Upper lobe of left lung (tissue), 4 donors: ENCODE measurements at regions not wholly inside any gene's neighbourhood (a gene's known extent, or its start where the extent isn't known, plus 50 kb on each side); places are given as distances from the start of the nearest gene placed in this dataset.

Experiments used
- POLR2AphosphoS5 ChIP-seq, 2 donors: sonication (generic); formaldehyde crosslinking; IDR thresholded peaks; one replicate each; pipeline ENCODE4 v1.5.1; 2017; ENCODE audit warnings: antibody characterized with exemption in 2 of 2
- TF ChIP-seq, protein P1 (sequence below), 6 experiments: fragments of 450-650 bp in 4 of 6; fragments of 200-600 bp in 2 of 6; sonication (generic) in 2 of 6; IDR thresholded peaks; one replicate each; pipeline ENCODE4 v1.5.1; 2016 to 2019; ENCODE audit warnings: antibody characterized with exemption in 6 of 6

DNA sequence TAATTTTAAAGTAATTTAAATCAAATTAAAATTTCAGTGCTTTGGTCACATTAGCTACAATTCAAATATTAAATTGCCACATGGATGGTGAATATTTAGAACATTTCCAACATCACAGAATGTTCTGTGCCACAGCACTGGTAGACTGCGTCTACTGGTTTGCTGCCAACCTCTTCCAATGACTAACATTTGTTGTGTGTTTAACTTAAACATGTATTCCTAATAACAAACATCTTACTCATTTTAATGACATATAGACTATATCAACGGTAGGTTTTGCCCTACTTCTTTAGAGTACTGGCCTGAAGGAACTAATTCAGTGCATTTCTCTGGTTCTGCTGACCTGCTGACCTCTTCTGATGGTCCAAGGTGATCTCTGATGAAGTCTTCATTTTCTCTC is 157.6 kb downstream of the DCK start:
- TF ChIP-seq, protein P1, sequence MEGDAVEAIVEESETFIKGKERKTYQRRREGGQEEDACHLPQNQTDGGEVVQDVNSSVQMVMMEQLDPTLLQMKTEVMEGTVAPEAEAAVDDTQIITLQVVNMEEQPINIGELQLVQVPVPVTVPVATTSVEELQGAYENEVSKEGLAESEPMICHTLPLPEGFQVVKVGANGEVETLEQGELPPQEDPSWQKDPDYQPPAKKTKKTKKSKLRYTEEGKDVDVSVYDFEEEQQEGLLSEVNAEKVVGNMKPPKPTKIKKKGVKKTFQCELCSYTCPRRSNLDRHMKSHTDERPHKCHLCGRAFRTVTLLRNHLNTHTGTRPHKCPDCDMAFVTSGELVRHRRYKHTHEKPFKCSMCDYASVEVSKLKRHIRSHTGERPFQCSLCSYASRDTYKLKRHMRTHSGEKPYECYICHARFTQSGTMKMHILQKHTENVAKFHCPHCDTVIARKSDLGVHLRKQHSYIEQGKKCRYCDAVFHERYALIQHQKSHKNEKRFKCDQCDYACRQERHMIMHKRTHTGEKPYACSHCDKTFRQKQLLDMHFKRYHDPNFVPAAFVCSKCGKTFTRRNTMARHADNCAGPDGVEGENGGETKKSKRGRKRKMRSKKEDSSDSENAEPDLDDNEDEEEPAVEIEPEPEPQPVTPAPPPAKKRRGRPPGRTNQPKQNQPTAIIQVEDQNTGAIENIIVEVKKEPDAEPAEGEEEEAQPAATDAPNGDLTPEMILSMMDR (IDR thresholded peaks at IDR 0.05): no peak
- no peak for TF ChIP-seq POLR2AphosphoS5 (IDR thresholded peaks at IDR 0.05)
